GM23338 (cell line): ENCODE measurements at regions not wholly inside any gene's neighbourhood (a gene's known extent, or its start where the extent isn't known, plus 50 kb on each side); places are given as distances from the start of the nearest gene placed in this dataset.

Experiments used
- ATAC-seq: fragments of 200-7000 bp; cut with Tn5 transposase; 3 replicates; pipeline ENCODE4 v1.9.1; 2020
- DNase-seq: peaks from one replicate; pipeline ENCODE4 v3.0.0-alpha.2; 2015; ENCODE audit warnings: low spot score
- H2AFZ ChIP-seq: fragments of 200-600 bp; sonication (generic); 2 replicates; pipeline ENCODE4 v1.8.0; 2016; ENCODE audit warnings: antibody characterized with exemption, mild to moderate bottlenecking, moderate library complexity
- H3F3A ChIP-seq: fragments of 200-600 bp; sonication (generic); replicated peaks from 2 replicates; pipeline ENCODE4 v1.8.0; 2017; ENCODE audit warnings: antibody characterized with exemption, mixed run types, low read depth
- H3K27ac ChIP-seq: fragments of 200-600 bp; sonication (generic); 2 replicates; pipeline ENCODE4 v1.6.1; 2016; ENCODE audit warnings: low read depth
- H3K27me3 ChIP-seq: fragments of 200-600 bp; sonication (generic); 2 replicates; pipeline ENCODE4 v1.8.0; 2016; ENCODE audit warnings: mild to moderate bottlenecking, mixed run types, moderate library complexity; ENCODE audit not compliant: insufficient read depth
- H3K36me3 ChIP-seq: fragments of 200-600 bp; sonication (generic); 2 replicates; pipeline ENCODE4 v1.8.0; 2016; ENCODE audit warnings: mild to moderate bottlenecking; ENCODE audit not compliant: insufficient read depth
- H3K4me1 ChIP-seq: fragments of 200-600 bp; sonication (generic); 2 replicates; pipeline ENCODE4 v1.8.0; 2016; ENCODE audit warnings: mild to moderate bottlenecking, moderate library complexity; ENCODE audit not compliant: insufficient read depth
- H3K4me2 ChIP-seq: fragments of 200-600 bp; sonication (generic); 2 replicates; pipeline ENCODE4 v1.7.1; 2017; ENCODE audit warnings: mixed run types
- H3K4me3 ChIP-seq: fragments of 200-600 bp; sonication (generic); 2 replicates; pipeline ENCODE4 v1.6.1; 2016; ENCODE audit warnings: mixed run types
- H3K79me2 ChIP-seq: fragments of 200-600 bp; sonication (generic); replicated peaks from 2 replicates; pipeline ENCODE4 v1.8.0; 2017; ENCODE audit warnings: mild to moderate bottlenecking; ENCODE audit not compliant: insufficient read depth
- H3K9me2 ChIP-seq: fragments of 200-600 bp; sonication (generic); 2 replicates; pipeline ENCODE4 v1.8.0; 2017; ENCODE audit not compliant: insufficient read depth
- H4K20me1 ChIP-seq: fragments of 200-600 bp; sonication (generic); replicated peaks from 2 replicates; pipeline ENCODE4 v1.8.0; 2017; ENCODE audit warnings: mild to moderate bottlenecking; ENCODE audit not compliant: insufficient read depth
- H3K27ac Mint-ChIP-seq: 2 replicates; pipeline ENCODE4 v1.8.0; 2020; ENCODE audit warnings: inconsistent platforms, mild to moderate bottlenecking, moderate library complexity, mixed read lengths
- H3K27me3 Mint-ChIP-seq: 3 replicates; pipeline ENCODE4 v1.8.0; 2022; ENCODE audit warnings: low read depth, mild to moderate bottlenecking, moderate library complexity, mixed read lengths, inconsistent platforms; ENCODE audit not compliant: insufficient read depth, poor library complexity
- H3K36me3 Mint-ChIP-seq: 3 replicates; pipeline ENCODE4 v1.8.0; 2021; ENCODE audit warnings: low read depth, mild to moderate bottlenecking, inconsistent platforms, moderate library complexity, mixed read lengths
- H3K4me1 Mint-ChIP-seq: 3 replicates; pipeline ENCODE4 v1.8.0; 2020; ENCODE audit warnings: mild to moderate bottlenecking, inconsistent platforms, mixed read lengths
- H3K4me3 Mint-ChIP-seq: 3 replicates; pipeline ENCODE4 v1.8.0; 2021; ENCODE audit warnings: moderate library complexity, mild to moderate bottlenecking, inconsistent platforms, mixed read lengths
- H3K9me3 Mint-ChIP-seq: 3 replicates; pipeline ENCODE4 v1.8.0; 2020; ENCODE audit warnings: moderate library complexity, mild to moderate bottlenecking, inconsistent platforms, mixed read lengths
- CREB1 ChIP-seq: fragments of 250-450 bp; sonication (Bioruptor Pico); IDR thresholded peaks from 2 replicates; pipeline ENCODE4 v1.5.0; 2020; ENCODE audit warnings: low read depth, mild to moderate bottlenecking, moderate library complexity
- ETS1 ChIP-seq: IDR thresholded peaks from 2 replicates; pipeline ENCODE4 v1.6.1; 2016; ENCODE audit warnings: antibody characterized with exemption
- EZH2phosphoT487 ChIP-seq: fragments of 200-600 bp; sonication (generic); IDR thresholded peaks from one replicate; pipeline ENCODE4 v1.8.1; 2018; ENCODE audit warnings: antibody characterized with exemption; ENCODE audit not compliant: unreplicated experiment
- JUNB ChIP-seq: IDR thresholded peaks from one replicate; pipeline ENCODE4 v1.6.1; 2016; ENCODE audit warnings: antibody characterized with exemption; ENCODE audit not compliant: unreplicated experiment
- POLR2AphosphoS5 ChIP-seq: IDR thresholded peaks from 2 replicates; pipeline ENCODE4 v1.6.1; 2016; ENCODE audit warnings: antibody characterized with exemption, low read depth
- ZNF114 ChIP-seq: fragments of 250-450 bp; sonication (Bioruptor Pico); IDR thresholded peaks from 2 replicates; pipeline ENCODE4 v1.5.0; 2020; ENCODE audit warnings: mild to moderate bottlenecking, moderate library complexity
- ZNF462 ChIP-seq: fragments of 250-450 bp; sonication (Bioruptor Pico); IDR thresholded peaks from 2 replicates; pipeline ENCODE4 v1.5.0; 2020; ENCODE audit warnings: mild to moderate bottlenecking, moderate library complexity

- no peaks in the 10 kb centered on the region; the same call in 1 of the 2 replicates for H3K4me1 ChIP-seq
- no peaks in the 10 kb centered on the region for H3K79me2 ChIP-seq
- H3F3A ChIP-seq: no peaks in the 10 kb centered on the region
- peaks cover 12% of the 10 kb centered on the region for H3K4me1 Mint-ChIP-seq
- DNase-seq (no peak), ATAC-seq (no peak)
- H3K36me3 Mint-ChIP-seq: no peaks in the 10 kb centered on the region; the same call in 2 of the 3 replicates
- no peak overlapping the region for H3K27ac ChIP-seq
- no peak overlapping the region for H3K4me3 Mint-ChIP-seq
- H3K4me2 ChIP-seq: no peak overlapping the region
- H2AFZ ChIP-seq: peak overlapping the region; percentile 26; the same call in 1 of the 2 replicates
- no peak for TF ChIP-seq CREB1 (CRISPR knock-in tag)
- H4K20me1 ChIP-seq: no peaks in the 10 kb centered on the region
- no peaks in the 10 kb centered on the region for H3K27me3 ChIP-seq
- no peak overlapping the region for H3K4me3 ChIP-seq
- peaks cover 13% of the 10 kb centered on the region for H3K9me2 ChIP-seq
- peaks cover 5% of the 10 kb centered on the region; the same call in 2 of the 3 replicates for H3K9me3 Mint-ChIP-seq
- no peak overlapping the region for H3K27ac Mint-ChIP-seq
- H3K27me3 Mint-ChIP-seq: peaks cover 2% of the 10 kb centered on the region
- H3K36me3 ChIP-seq: no peaks in the 10 kb centered on the region
Measured at GRCh38 chr6:12476484-12476883, 186.3 kb downstream of the EDN1 start.

GRCh38 chr6:12477616-12478015 lies 187.5 kb downstream of the EDN1 start:
- DNase-seq (no peak), ATAC-seq (no peak)
- no peaks in the 10 kb centered on the region; the same call in 2 of the 3 replicates for H3K36me3 Mint-ChIP-seq
- Histone ChIP-seq H3K4me3 (no peak overlapping the region), H3K4me2 (no peak overlapping the region), H3K79me2 (no peaks in the 10 kb centered on the region), H3F3A (no peaks in the 10 kb centered on the region), H4K20me1 (no peaks in the 10 kb centered on the region), H3K27ac (no peak overlapping the region), H2AFZ (no peak overlapping the region), H3K4me1 (no peaks in the 10 kb centered on the region; the same call in 1 of the 2 replicates), H3K9me2 (peaks cover 13% of the 10 kb centered on the region), H3K27me3 (no peaks in the 10 kb centered on the region), H3K36me3 (no peaks in the 10 kb centered on the region)
- H3K4me1 Mint-ChIP-seq: peaks cover 19% of the 10 kb centered on the region
- no peak overlapping the region for H3K4me3 Mint-ChIP-seq
- H3K9me3 Mint-ChIP-seq: peaks cover 5% of the 10 kb centered on the region; the same call in 2 of the 3 replicates
- H3K27ac Mint-ChIP-seq: no peak overlapping the region
- TF ChIP-seq CREB1 (CRISPR knock-in tag): no peak
- TF ChIP-seq ETS1: no peak
- no peak for TF ChIP-seq ZNF114 (CRISPR knock-in tag)
- H3K27me3 Mint-ChIP-seq: peaks cover 2% of the 10 kb centered on the region

- ATAC-seq (no peak), DNase-seq (no peak)
- H3K4me2 ChIP-seq: no peak overlapping the region
- no peaks in the 10 kb centered on the region for H3K36me3 ChIP-seq
- no peaks in the 10 kb centered on the region for H3F3A ChIP-seq
- peaks cover 9% of the 10 kb centered on the region for H3K9me2 ChIP-seq
- H2AFZ ChIP-seq: no peak overlapping the region
- Mint-ChIP-seq H3K27ac (no peak overlapping the region), H3K36me3 (no peaks in the 10 kb centered on the region), H3K4me3 (no peak overlapping the region), H3K9me3 (no peaks in the 10 kb centered on the region), H3K4me1 (peaks cover 12% of the 10 kb centered on the region), H3K27me3 (peaks cover 2% of the 10 kb centered on the region)
- no peaks in the 10 kb centered on the region for H3K79me2 ChIP-seq
- H3K27me3 ChIP-seq: no peaks in the 10 kb centered on the region
- H3K4me1 ChIP-seq: no peaks in the 10 kb centered on the region
- H4K20me1 ChIP-seq: no peaks in the 10 kb centered on the region
- no peak overlapping the region for H3K4me3 ChIP-seq
- no peak overlapping the region for H3K27ac ChIP-seq
- TF ChIP-seq ETS1 (no peak), EZH2phosphoT487 (no peak), ZNF462 (CRISPR knock-in tag) (no peak), POLR2AphosphoS5 (no peak), JUNB (no peak)
Measured at GRCh38 chr6:12478921-12479320, 188.8 kb downstream of the EDN1 start.
